RWPE2 (cell line): ENCODE measurements at regions not wholly inside any gene's neighbourhood (a gene's known extent, or its start where the extent isn't known, plus 50 kb on each side); places are given as distances from the start of the nearest gene placed in this dataset.

Source experiments
- ATAC-seq: fragments of 200-7000 bp; cut with Tn5 transposase; 3 replicates; pipeline ENCODE4 v1.9.1; 2021; ENCODE audit warnings: low read depth
- DNase-seq: peaks from one replicate; pipeline ENCODE4 v3.0.0-alpha.2; 2020; ENCODE audit warnings: low spot score
- H3K27ac ChIP-seq: fragments of 450-650 bp; 2 replicates; pipeline ENCODE4 v1.5.1; 2017; ENCODE audit warnings: mild to moderate bottlenecking; ENCODE audit not compliant: poor library complexity, severe bottlenecking
- H3K27me3 ChIP-seq: fragments of 250-450 bp; sonication (Bioruptor Pico); 2 replicates; pipeline ENCODE4 v1.5.1; 2021; ENCODE audit warnings: mild to moderate bottlenecking, moderate library complexity; ENCODE audit not compliant: insufficient read depth, poor library complexity, severe bottlenecking
- H3K36me3 ChIP-seq: fragments of 250-450 bp; sonication (Bioruptor Pico); 2 replicates; pipeline ENCODE4 v1.5.1; 2020; ENCODE audit warnings: low read depth, mild to moderate bottlenecking, moderate library complexity
- H3K4me1 ChIP-seq: fragments of 250-450 bp; sonication (Bioruptor Pico); 2 replicates; pipeline ENCODE4 v1.5.1; 2021; ENCODE audit warnings: mild to moderate bottlenecking, moderate library complexity; ENCODE audit not compliant: insufficient read depth, poor library complexity, severe bottlenecking
- H3K4me3 ChIP-seq: fragments of 250-450 bp; sonication (Bioruptor Pico); 2 replicates; pipeline ENCODE4 v1.5.1; 2021; ENCODE audit warnings: mild to moderate bottlenecking, moderate library complexity; ENCODE audit not compliant: severe bottlenecking
- H3K9me3 ChIP-seq: fragments of 250-450 bp; sonication (Bioruptor Pico); 2 replicates; pipeline ENCODE4 v1.5.1; 2021; ENCODE audit warnings: mild to moderate bottlenecking, moderate library complexity; ENCODE audit not compliant: severe bottlenecking
- CTCF ChIP-seq: fragments of 450-650 bp; IDR thresholded peaks from one replicate; pipeline ENCODE4 v1.5.1; 2017; ENCODE audit warnings: mild to moderate bottlenecking, moderate library complexity; ENCODE audit not compliant: poor library complexity, severe bottlenecking

- Histone ChIP-seq H3K27ac (peak overlapping the region; percentile 42), H3K36me3 (no peaks in the 10 kb centered on the region), H3K4me1 (peaks cover 10% of the 10 kb centered on the region), H3K9me3 (no peaks in the 10 kb centered on the region), H3K27me3 (no peaks in the 10 kb centered on the region), H3K4me3 (no peak overlapping the region)
- ATAC-seq = peak; percentile 66; the same call in 2 of the 3 replicates
- no peak for DNase-seq
- TF ChIP-seq CTCF = no peak
These were observed 510.7 kb downstream of the C12orf50 start for GRCh38 chr12:87518481-87518880.

- Histone ChIP-seq H3K27ac (peak overlapping the region; percentile 42), H3K36me3 (no peaks in the 10 kb centered on the region), H3K4me3 (no peak overlapping the region), H3K27me3 (no peaks in the 10 kb centered on the region), H3K9me3 (no peaks in the 10 kb centered on the region), H3K4me1 (peaks cover 10% of the 10 kb centered on the region)
- DNase-seq = no peak
- no peak for TF ChIP-seq CTCF
- no peak for ATAC-seq
These were observed 511.2 kb downstream of the C12orf50 start for GRCh38 chr12:87518036-87518435.

DNA sequence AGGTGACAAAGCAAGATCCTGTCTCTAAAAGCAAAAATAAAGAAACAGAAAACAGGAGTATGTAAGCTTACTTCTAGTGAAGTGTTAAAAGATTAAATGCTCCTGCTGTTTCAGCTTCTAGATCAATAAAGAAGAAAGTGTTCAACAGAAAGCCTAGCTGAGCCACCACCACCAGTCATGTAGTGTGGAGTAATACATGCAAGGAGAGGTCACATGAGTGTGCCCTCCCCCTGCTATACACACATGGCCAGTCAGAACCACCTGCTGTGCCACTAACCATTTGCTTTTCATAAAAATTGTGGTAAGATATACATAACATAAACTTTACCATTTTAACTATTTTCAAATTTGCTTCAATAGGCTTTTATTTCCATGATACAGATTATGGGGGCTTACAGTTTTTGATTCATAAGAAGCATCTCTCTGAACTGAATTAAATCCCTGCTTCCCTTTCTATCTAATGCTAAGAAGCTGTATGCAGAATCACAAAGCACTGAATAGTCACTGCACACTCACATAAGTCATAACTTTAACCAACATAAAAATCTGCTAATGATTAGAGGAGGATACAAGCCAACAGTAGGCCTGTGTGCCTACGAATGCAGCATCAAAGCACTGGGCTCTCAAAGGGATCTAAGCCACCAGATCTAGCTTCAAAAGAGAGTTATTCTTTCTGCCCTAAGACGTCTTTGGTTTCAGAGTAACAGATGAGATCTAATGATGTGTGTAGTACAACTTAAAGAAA is 515.5 kb downstream of the C12orf50 start:
- H3K27me3 ChIP-seq = no peaks in the 10 kb centered on the region
- no peak for TF ChIP-seq CTCF
- H3K4me1 ChIP-seq = peaks cover 19% of the 10 kb centered on the region
- no peak for DNase-seq
- H3K36me3 ChIP-seq = no peaks in the 10 kb centered on the region
- H3K9me3 ChIP-seq = no peaks in the 10 kb centered on the region
- no peak overlapping the region for H3K27ac ChIP-seq
- ATAC-seq = no peak
- no peak overlapping the region for H3K4me3 ChIP-seq

DNA sequence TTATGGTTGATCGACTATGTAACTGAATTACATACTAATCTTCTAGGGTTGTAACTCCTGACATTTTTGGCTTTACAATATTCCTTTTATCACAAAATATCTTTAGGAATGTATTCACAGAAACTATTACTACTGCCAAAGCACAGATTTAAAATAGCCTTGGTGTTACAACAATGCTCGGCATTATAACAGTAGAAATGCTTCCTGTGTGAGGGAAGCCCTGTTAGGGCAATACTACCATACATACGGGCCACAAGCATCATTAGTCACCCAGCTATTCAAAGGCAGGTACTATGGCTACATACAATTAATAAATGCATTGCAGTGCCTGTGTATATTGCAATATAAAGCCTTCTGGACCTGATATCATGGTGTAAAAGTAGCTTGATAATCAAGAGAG is 517.8 kb downstream of the C12orf50 start:
- Histone ChIP-seq H3K9me3 (no peaks in the 10 kb centered on the region), H3K27me3 (no peaks in the 10 kb centered on the region), H3K4me3 (no peak overlapping the region), H3K4me1 (peaks cover 13% of the 10 kb centered on the region), H3K27ac (no peak overlapping the region), H3K36me3 (no peaks in the 10 kb centered on the region)
- TF ChIP-seq CTCF = no peak
- DNase-seq (no peak), ATAC-seq (no peak)

- Histone ChIP-seq H3K27me3 (no peaks in the 10 kb centered on the region), H3K27ac (peak overlapping the region; percentile 52), H3K4me3 (no peak overlapping the region), H3K36me3 (no peaks in the 10 kb centered on the region), H3K4me1 (peaks cover 13% of the 10 kb centered on the region), H3K9me3 (no peaks in the 10 kb centered on the region)
- no peak for TF ChIP-seq CTCF
- DNase-seq (no peak), ATAC-seq (peak; percentile 100)
These were observed 519.9 kb downstream of the C12orf50 start for GRCh38 chr12:87509237-87509820.
